ENCODE measurements at regions not wholly inside any gene's neighbourhood (a gene's known extent, or its start where the extent isn't known, plus 50 kb on each side); places are given as distances from the start of the nearest gene placed in this dataset.

GRCh38 chr11:119540370-119541125 lies 117.6 kb upstream of the THY1 start:
- Histone ChIP-seq H3K27me3 (replicated peaks; ENCODE audit: insufficient read depth) (no peaks in the 10 kb centered on the region), H3K27ac (no peak overlapping the region), H3K4me3 (no peak overlapping the region), H3K9me3 (no peaks in the 10 kb centered on the region), H3K4me1 (ENCODE audit: control insufficient read depth in 1 of 2, low read depth in 2 of 2) (no peaks in the 10 kb centered on the region), H3K36me3 (no peaks in the 10 kb centered on the region)
- no peak for TF ChIP-seq CTCF (IDR thresholded peaks at IDR 0.05)
- no peak for DNase-seq (ENCODE audit: low spot score)
- no peak for ATAC-seq (ENCODE audit: insufficient number of reproducible peaks, low FRiP score, low read depth)

GRCh38 chr11:119539583-119539982 lies 116.6 kb upstream of the THY1 start:
- ATAC-seq (ENCODE audit: insufficient number of reproducible peaks, low FRiP score, low read depth) = no peak
- TF ChIP-seq CTCF (IDR thresholded peaks at IDR 0.05) = no peak

GRCh38 chr11:119538753-119539152 lies 115.8 kb upstream of the THY1 start:
- no peak for ATAC-seq (ENCODE audit: insufficient number of reproducible peaks, low FRiP score, low read depth)
- DNase-seq (ENCODE audit: low spot score) = no peak
- H3K36me3 ChIP-seq = no peaks in the 10 kb centered on the region

More at GRCh38 chr11:119539583-119539982, 116.6 kb upstream of the THY1 start:
- Histone ChIP-seq H3K9me3 (no peaks in the 10 kb centered on the region), H3K4me1 (ENCODE audit: control insufficient read depth in 1 of 2, low read depth in 2 of 2) (no peaks in the 10 kb centered on the region), H3K4me3 (no peak overlapping the region), H3K27ac (no peak overlapping the region), H3K36me3 (no peaks in the 10 kb centered on the region), H3K27me3 (replicated peaks; ENCODE audit: insufficient read depth) (no peaks in the 10 kb centered on the region)
- DNase-seq (ENCODE audit: low spot score) = no peak

GRCh38 chr11:119537306-119538253 lies 114.6 kb upstream of the THY1 start:
- Histone ChIP-seq H3K4me3 (no peak overlapping the region), H3K4me1 (ENCODE audit: control insufficient read depth in 1 of 2, low read depth in 2 of 2) (no peaks in the 10 kb centered on the region), H3K27ac (no peak overlapping the region), H3K36me3 (no peaks in the 10 kb centered on the region), H3K27me3 (replicated peaks; ENCODE audit: insufficient read depth) (no peaks in the 10 kb centered on the region), H3K9me3 (no peaks in the 10 kb centered on the region)
- no peak for TF ChIP-seq CTCF (IDR thresholded peaks at IDR 0.05)
- ATAC-seq (ENCODE audit: insufficient number of reproducible peaks, low FRiP score, low read depth) = no peak
- no peak for DNase-seq (ENCODE audit: low spot score)

More at GRCh38 chr11:119538753-119539152, 115.8 kb upstream of the THY1 start:
- no peak overlapping the region for H3K27ac ChIP-seq
- H3K9me3 ChIP-seq = no peaks in the 10 kb centered on the region
- no peaks in the 10 kb centered on the region for H3K27me3 ChIP-seq (replicated peaks; ENCODE audit: insufficient read depth)
- no peak for TF ChIP-seq CTCF (IDR thresholded peaks at IDR 0.05)
- no peaks in the 10 kb centered on the region for H3K4me1 ChIP-seq (ENCODE audit: control insufficient read depth in 1 of 2, low read depth in 2 of 2)
- no peak overlapping the region for H3K4me3 ChIP-seq

- Histone ChIP-seq H3K36me3 (no peaks in the 10 kb centered on the region), H3K4me3 (no peak overlapping the region), H3K27me3 (replicated peaks; ENCODE audit: insufficient read depth) (no peaks in the 10 kb centered on the region), H3K9me3 (no peaks in the 10 kb centered on the region), H3K4me1 (ENCODE audit: control insufficient read depth in 1 of 2, low read depth in 2 of 2) (no peaks in the 10 kb centered on the region), H3K27ac (no peak overlapping the region)
- no peak for TF ChIP-seq CTCF (IDR thresholded peaks at IDR 0.05)
- DNase-seq (ENCODE audit: low spot score) (no peak), ATAC-seq (ENCODE audit: insufficient number of reproducible peaks, low FRiP score, low read depth) (no peak)
Observed at GRCh38 chr11:119536801-119537200, 113.8 kb upstream of the THY1 start.
